PFSK-1 (cell line): ENCODE measurements at regions not wholly inside any gene's neighbourhood (a gene's known extent, or its start where the extent isn't known, plus 50 kb on each side); places are given as distances from the start of the nearest gene placed in this dataset.

Source experiments
- FOXP2 ChIP-seq: optimal IDR thresholded peaks from 2 replicates; pipeline ENCODE3; 2011; ENCODE audit warnings: borderline replicate concordance, control low read depth, inconsistent platforms; ENCODE audit not compliant: insufficient read depth; ENCODE audit errors: extremely low read length, extremely low read depth
- POLR2AphosphoS5 ChIP-seq: IDR thresholded peaks from 2 replicates; pipeline ENCODE4 v1.6.1; 2012; ENCODE audit warnings: low read depth, mild to moderate bottlenecking, control low read depth, low read length, moderate library complexity
- REST ChIP-seq, 2 experiments: IDR thresholded peaks; 2 replicates each; pipeline versions ENCODE4 v1.6.1 to v1.8.0; 2011 to 2012; ENCODE audit warnings: low read depth in 2 of 2, low read length in 2 of 2, control low read depth in 1 of 2, inconsistent platforms in 1 of 2, mild to moderate bottlenecking in 1 of 2, moderate library complexity in 1 of 2; ENCODE audit not compliant: insufficient read depth in 1 of 2
- SIN3A ChIP-seq: IDR thresholded peaks from 2 replicates; pipeline ENCODE4 v1.6.1; 2012; ENCODE audit warnings: mild to moderate bottlenecking, low read length, moderate library complexity, borderline replicate concordance; ENCODE audit not compliant: insufficient read depth
- TAF1 ChIP-seq: IDR thresholded peaks from 2 replicates; pipeline ENCODE4 v1.6.1; 2012; ENCODE audit warnings: low read length, control low read depth, borderline replicate concordance; ENCODE audit not compliant: insufficient read depth

- no peak for TF ChIP-seq POLR2AphosphoS5
- no peak for TF ChIP-seq FOXP2
- no peak for TF ChIP-seq SIN3A
- no peak for TF ChIP-seq TAF1
- TF ChIP-seq REST (IDR thresholded peaks at IDR 0.05; ENCODE audit: insufficient read depth in 1 of 2, low read depth in 2 of 2, low read length in 2 of 2) = no peak
Observed at GRCh38 chr11:97961431-97961830, 1059.3 kb upstream of the CNTN5 start.

GRCh38 chr11:97962758-97963157 is 1058.0 kb upstream of the CNTN5 start:
- TF ChIP-seq SIN3A = no peak
- TF ChIP-seq TAF1 = no peak
- no peak for TF ChIP-seq POLR2AphosphoS5
- no peak for TF ChIP-seq FOXP2
- TF ChIP-seq REST (IDR thresholded peaks at IDR 0.05; ENCODE audit: insufficient read depth in 1 of 2, low read depth in 2 of 2, low read length in 2 of 2) = no peak

GRCh38 chr11:97963528-97964331 is 1057.0 kb upstream of the CNTN5 start:
- TF ChIP-seq REST (IDR thresholded peaks at IDR 0.05; ENCODE audit: insufficient read depth in 1 of 2, low read depth in 2 of 2, low read length in 2 of 2) (no peak), FOXP2 (no peak), POLR2AphosphoS5 (no peak), TAF1 (no peak), SIN3A (no peak)

- TF ChIP-seq FOXP2 (no peak), POLR2AphosphoS5 (no peak)
Observed at GRCh38 chr11:97964332-97965004, 1056.3 kb upstream of the CNTN5 start.

GRCh38 chr11:97965849-97966646 is 1054.7 kb upstream of the CNTN5 start:
- TF ChIP-seq FOXP2 = no peak
- TF ChIP-seq POLR2AphosphoS5 = no peak
- no peak for TF ChIP-seq TAF1
- TF ChIP-seq REST (IDR thresholded peaks at IDR 0.05; ENCODE audit: insufficient read depth in 1 of 2, low read depth in 2 of 2, low read length in 2 of 2) = no peak
- no peak for TF ChIP-seq SIN3A
